WTC11 (cell line): ENCODE measurements at regions not wholly inside any gene's neighbourhood (a gene's known extent, or its start where the extent isn't known, plus 50 kb on each side); places are given as distances from the start of the nearest gene placed in this dataset.

ENCODE experiments used
- NFE2L1 ChIP-seq: sonication (generic); formaldehyde crosslinking; IDR thresholded peaks from 2 replicates; pipeline ENCODE4 v1.8.1; 2023; ENCODE audit warnings: missing genetic modification reagents
- OVOL2 ChIP-seq: fragments of 250-450 bp; sonication (Bioruptor Pico); IDR thresholded peaks from 2 replicates; pipeline ENCODE4 v1.9.0; 2021; ENCODE audit warnings: mild to moderate bottlenecking, borderline replicate concordance
- TP53 ChIP-seq: sonication (generic); formaldehyde crosslinking; IDR thresholded peaks from 2 replicates; pipeline ENCODE4 v1.8.1; 2023; ENCODE audit warnings: mild to moderate bottlenecking, missing genetic modification reagents
- TF ChIP-seq, protein P1 (sequence below): fragments of 200-600 bp; IDR thresholded peaks from 2 replicates; pipeline ENCODE4 v1.8.0; 2022; ENCODE audit warnings: antibody characterized with exemption
- TF ChIP-seq, protein P2 (sequence below): sonication (generic); formaldehyde crosslinking; IDR thresholded peaks from 2 replicates; pipeline ENCODE4 v1.8.1; 2022; ENCODE audit warnings: low read depth, missing genetic modification reagents, borderline replicate concordance

DNA sequence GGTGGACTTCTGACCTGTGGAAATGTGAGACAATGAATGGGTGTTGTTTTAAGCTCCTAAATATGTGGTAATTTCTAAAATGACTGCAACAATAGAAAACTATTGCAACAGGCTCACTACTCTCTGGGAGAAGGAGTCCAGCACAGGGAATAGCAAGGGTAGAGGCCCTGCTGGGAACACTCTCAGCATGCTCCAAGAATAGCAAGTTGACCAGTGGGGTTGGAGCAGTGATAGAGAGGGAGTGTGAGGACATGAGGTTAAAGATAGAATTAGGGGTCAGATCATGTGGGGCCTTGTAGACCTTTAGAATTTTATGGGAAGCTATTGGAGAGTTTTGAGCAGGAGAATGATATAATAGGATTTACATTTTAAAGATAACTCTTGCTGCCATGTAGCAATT lies 346.7 kb upstream of the CCDC196 start:
- TF ChIP-seq, protein P1, sequence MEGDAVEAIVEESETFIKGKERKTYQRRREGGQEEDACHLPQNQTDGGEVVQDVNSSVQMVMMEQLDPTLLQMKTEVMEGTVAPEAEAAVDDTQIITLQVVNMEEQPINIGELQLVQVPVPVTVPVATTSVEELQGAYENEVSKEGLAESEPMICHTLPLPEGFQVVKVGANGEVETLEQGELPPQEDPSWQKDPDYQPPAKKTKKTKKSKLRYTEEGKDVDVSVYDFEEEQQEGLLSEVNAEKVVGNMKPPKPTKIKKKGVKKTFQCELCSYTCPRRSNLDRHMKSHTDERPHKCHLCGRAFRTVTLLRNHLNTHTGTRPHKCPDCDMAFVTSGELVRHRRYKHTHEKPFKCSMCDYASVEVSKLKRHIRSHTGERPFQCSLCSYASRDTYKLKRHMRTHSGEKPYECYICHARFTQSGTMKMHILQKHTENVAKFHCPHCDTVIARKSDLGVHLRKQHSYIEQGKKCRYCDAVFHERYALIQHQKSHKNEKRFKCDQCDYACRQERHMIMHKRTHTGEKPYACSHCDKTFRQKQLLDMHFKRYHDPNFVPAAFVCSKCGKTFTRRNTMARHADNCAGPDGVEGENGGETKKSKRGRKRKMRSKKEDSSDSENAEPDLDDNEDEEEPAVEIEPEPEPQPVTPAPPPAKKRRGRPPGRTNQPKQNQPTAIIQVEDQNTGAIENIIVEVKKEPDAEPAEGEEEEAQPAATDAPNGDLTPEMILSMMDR: no peak
- no peak for TF ChIP-seq NFE2L1 (CRISPR knock-in tag)
- TF ChIP-seq TP53 (CRISPR knock-in tag): no peak
- TF ChIP-seq OVOL2 (CRISPR knock-in tag): no peak
- TF ChIP-seq, protein P2, sequence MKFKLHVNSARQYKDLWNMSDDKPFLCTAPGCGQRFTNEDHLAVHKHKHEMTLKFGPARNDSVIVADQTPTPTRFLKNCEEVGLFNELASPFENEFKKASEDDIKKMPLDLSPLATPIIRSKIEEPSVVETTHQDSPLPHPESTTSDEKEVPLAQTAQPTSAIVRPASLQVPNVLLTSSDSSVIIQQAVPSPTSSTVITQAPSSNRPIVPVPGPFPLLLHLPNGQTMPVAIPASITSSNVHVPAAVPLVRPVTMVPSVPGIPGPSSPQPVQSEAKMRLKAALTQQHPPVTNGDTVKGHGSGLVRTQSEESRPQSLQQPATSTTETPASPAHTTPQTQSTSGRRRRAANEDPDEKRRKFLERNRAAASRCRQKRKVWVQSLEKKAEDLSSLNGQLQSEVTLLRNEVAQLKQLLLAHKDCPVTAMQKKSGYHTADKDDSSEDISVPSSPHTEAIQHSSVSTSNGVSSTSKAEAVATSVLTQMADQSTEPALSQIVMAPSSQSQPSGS (CRISPR knock-in tag): no peak
